A673 (cell line): ENCODE measurements at regions not wholly inside any gene's neighbourhood (a gene's known extent, or its start where the extent isn't known, plus 50 kb on each side); places are given as distances from the start of the nearest gene placed in this dataset.

Experiments used
- BruUV-seq: library from RNA; stranded (reverse); fragments of 400-500 nt; replicated peaks from 2 replicates; lab custom pipeline; 2021; lab: Mats Ljungman, UMichigan
- CTCF ChIA-PET: fragments of 300-600 bp; sonication (Branson Sonifier 250); formaldehyde crosslinking; loops from one replicate; lab custom pipeline; 2022; ENCODE audit warnings: antibody characterized with exemption; lab: Charles Lee
- POLR2A ChIA-PET: fragments of 300-600 bp; sonication (Branson Sonifier 250); formaldehyde crosslinking; loops from one replicate; lab custom pipeline; 2022; ENCODE audit warnings: antibody characterized with exemption; ENCODE audit not compliant: low non-redundant PET; lab: Charles Lee
- DNase-seq: peaks from one replicate; pipeline ENCODE4 v3.0.0-alpha.2; 2015; ENCODE audit warnings: low spot score
- H3K27ac ChIP-seq: fragments of 200-600 bp; sonication (generic); 2 replicates; pipeline ENCODE4 v1.5.1; 2016; ENCODE audit warnings: mixed run types, low read depth, mild to moderate bottlenecking, mixed read lengths, antibody characterized with exemption, low read length; ENCODE audit not compliant: poor library complexity, severe bottlenecking
- H3K27me3 ChIP-seq: fragments of 200-600 bp; sonication (generic); replicated peaks from 2 replicates; pipeline ENCODE4 v1.6.1; 2017; ENCODE audit warnings: mixed run types, low read depth, mild to moderate bottlenecking, mixed read lengths, antibody characterized with exemption, low read length; ENCODE audit not compliant: insufficient read depth, poor library complexity
- H3K36me3 ChIP-seq: fragments of 200-600 bp; sonication (generic); 2 replicates; pipeline ENCODE4 v1.6.1; 2016; ENCODE audit warnings: mixed run types, mild to moderate bottlenecking, mixed read lengths, antibody characterized with exemption, low read length; ENCODE audit not compliant: insufficient read depth, poor library complexity, severe bottlenecking
- H3K4me1 ChIP-seq: fragments of 200-600 bp; sonication (generic); 2 replicates; pipeline ENCODE4 v1.6.1; 2017; ENCODE audit warnings: mixed run types, mild to moderate bottlenecking, mixed read lengths, antibody characterized with exemption, low read length; ENCODE audit not compliant: insufficient read depth, poor library complexity, severe bottlenecking
- H3K4me3 ChIP-seq: fragments of 200-600 bp; sonication (generic); 2 replicates; pipeline ENCODE4 v1.5.1; 2016; ENCODE audit warnings: low read depth, mixed run types, mild to moderate bottlenecking, mixed read lengths, low read length; ENCODE audit not compliant: poor library complexity, severe bottlenecking
- H3K9me3 ChIP-seq: fragments of 200-600 bp; sonication (generic); 2 replicates; pipeline ENCODE4 v1.6.1; 2016; ENCODE audit warnings: mixed run types, low read depth, mild to moderate bottlenecking, mixed read lengths, antibody characterized with exemption, low read length; ENCODE audit not compliant: poor library complexity, severe bottlenecking
- CTCF ChIP-seq: fragments of 300-800, 200-600 bp; sonication (generic); conservative IDR thresholded peaks from 2 replicates; pipeline ENCODE4 v1.5.1; 2017; ENCODE audit warnings: low read depth, mild to moderate bottlenecking, antibody characterized with exemption, low read length, moderate library complexity, mixed read lengths
- EZH2 ChIP-seq: fragments of 200-600 bp; sonication (generic); IDR thresholded peaks from 2 replicates; pipeline ENCODE4 v1.6.1; 2017; ENCODE audit warnings: borderline replicate concordance, low read depth, mild to moderate bottlenecking, mixed read lengths, antibody characterized with exemption, low read length; ENCODE audit not compliant: poor library complexity, severe bottlenecking
- intact Hi-C: fragments of 100-400 bp; cut with micrococcal nuclease; formaldehyde crosslinking; loops from one replicate; pipeline ENCODE4 v1.10.0; 2022; ENCODE audit not compliant: unreplicated experiment

- H3K36me3 ChIP-seq, result no peaks in the 10 kb centered on the region
- no peaks in the 10 kb centered on the region for H3K27me3 ChIP-seq
- no TSS peak for BruUV-seq
- no peak for DNase-seq
- TF ChIP-seq EZH2 (no peak), CTCF (no peak)
- intact Hi-C loops, result loop anchor here (5.0 kb wide), 1 partner anchor 133 kb away; the partner anchor contains the start of gene ATL2
- CTCF ChIA-PET, result interaction anchor here (0.6 to 1.2 kb wide), 2 partner anchors 190 to 433 kb away, joined by 3 to 4 read pairs; no protein-coding TSS in a partner anchor
- H3K4me1 ChIP-seq, result peaks cover 20% of the 10 kb centered on the region
- H3K9me3 ChIP-seq, result no peaks in the 10 kb centered on the region
- peak overlapping the region; percentile 55 for H3K27ac ChIP-seq
- POLR2A ChIA-PET, result no interaction called here
- H3K4me3 ChIP-seq, result no peak overlapping the region
These were observed 92.8 kb downstream of the HNRNPLL start for GRCh38 chr2:38509947-38510326.

- Histone ChIP-seq H3K27ac (peak overlapping the region; percentile 55), H3K27me3 (no peaks in the 10 kb centered on the region), H3K9me3 (no peaks in the 10 kb centered on the region), H3K4me3 (no peak overlapping the region), H3K36me3 (no peaks in the 10 kb centered on the region), H3K4me1 (peaks cover 20% of the 10 kb centered on the region)
- intact Hi-C loops, result loop anchor here (5.0 kb wide), 1 partner anchor 132 kb away; the partner anchor contains the start of gene ATL2
- BruUV-seq, result no TSS peak
- ChIA-PET CTCF (interaction anchor here (0.6 to 1.8 kb wide), 3 partner anchors 190 to 433 kb away, joined by 3 to 23 read pairs (median 4); no protein-coding TSS in a partner anchor), POLR2A (no interaction called here)
- DNase-seq, result peak; percentile 84
- TF ChIP-seq CTCF (no peak), EZH2 (no peak)
These were observed 93.3 kb downstream of the HNRNPLL start for GRCh38 chr2:38509314-38509946.

GRCh38 chr2:38508311-38509039 lies 94.3 kb downstream of the HNRNPLL start:
- intact Hi-C loops, result loop anchor here (1.0 to 5.0 kb wide), 2 partner anchors 131 to 193 kb away; partner anchors contain the start of gene ATL2
- no TSS peak for BruUV-seq
- peaks cover 20% of the 10 kb centered on the region for H3K4me1 ChIP-seq
- peak; percentile 92 for DNase-seq
- no peak overlapping the region for H3K4me3 ChIP-seq
- no peaks in the 10 kb centered on the region for H3K36me3 ChIP-seq
- TF ChIP-seq CTCF (peak; percentile 83), EZH2 (no peak)
- H3K9me3 ChIP-seq, result no peaks in the 10 kb centered on the region
- ChIA-PET CTCF (interaction anchor here (0.6 to 1.8 kb wide), 6 partner anchors 10 to 192 kb away, joined by 3 to 23 read pairs (median 4); no protein-coding TSS in a partner anchor), POLR2A (no interaction called here)
- H3K27ac ChIP-seq, result peak overlapping the region; percentile 36
- H3K27me3 ChIP-seq, result no peaks in the 10 kb centered on the region
